ENCODE measurements at regions not wholly inside any gene's neighbourhood (a gene's known extent, or its start where the extent isn't known, plus 50 kb on each side); places are given as distances from the start of the nearest gene placed in this dataset.

DNA sequence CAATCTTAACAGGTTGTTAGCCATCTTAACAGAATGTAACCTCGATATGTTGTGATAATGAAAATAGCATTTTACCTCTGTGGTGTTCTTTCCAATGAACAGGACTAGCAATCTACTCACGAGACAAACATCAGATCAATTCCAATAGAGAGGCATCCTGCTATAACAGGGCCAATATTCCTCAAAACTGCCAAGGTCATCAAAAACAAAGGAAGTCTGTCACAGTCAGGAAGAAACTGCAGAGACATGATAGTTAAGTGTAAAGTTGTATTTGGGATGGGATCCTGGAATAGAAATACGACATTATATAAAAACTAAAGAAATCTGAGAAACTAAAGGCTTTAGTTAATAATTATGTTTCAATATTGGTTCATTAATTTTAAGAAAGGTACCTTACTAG lies 588.9 kb upstream of the NETO1 start:
- Mint-ChIP-seq H3K27ac (no peak overlapping the region), H3K4me1 (0 out of 4 replicates have a peak, but pooled peaks cover 0 to under 1% of the 10 kb centered on the region in 2 experiments), H3K9me3 (no peaks in the 10 kb centered on the region), H3K4me3 (no peak overlapping the region), H3K27me3 (ENCODE audit: low read depth) (no peaks in the 10 kb centered on the region), H3K36me3 (ENCODE audit: insufficient read depth in 1 of 3, low read depth in 3 of 3) (no peaks in the 10 kb centered on the region)
- TF ChIP-seq, protein P1, sequence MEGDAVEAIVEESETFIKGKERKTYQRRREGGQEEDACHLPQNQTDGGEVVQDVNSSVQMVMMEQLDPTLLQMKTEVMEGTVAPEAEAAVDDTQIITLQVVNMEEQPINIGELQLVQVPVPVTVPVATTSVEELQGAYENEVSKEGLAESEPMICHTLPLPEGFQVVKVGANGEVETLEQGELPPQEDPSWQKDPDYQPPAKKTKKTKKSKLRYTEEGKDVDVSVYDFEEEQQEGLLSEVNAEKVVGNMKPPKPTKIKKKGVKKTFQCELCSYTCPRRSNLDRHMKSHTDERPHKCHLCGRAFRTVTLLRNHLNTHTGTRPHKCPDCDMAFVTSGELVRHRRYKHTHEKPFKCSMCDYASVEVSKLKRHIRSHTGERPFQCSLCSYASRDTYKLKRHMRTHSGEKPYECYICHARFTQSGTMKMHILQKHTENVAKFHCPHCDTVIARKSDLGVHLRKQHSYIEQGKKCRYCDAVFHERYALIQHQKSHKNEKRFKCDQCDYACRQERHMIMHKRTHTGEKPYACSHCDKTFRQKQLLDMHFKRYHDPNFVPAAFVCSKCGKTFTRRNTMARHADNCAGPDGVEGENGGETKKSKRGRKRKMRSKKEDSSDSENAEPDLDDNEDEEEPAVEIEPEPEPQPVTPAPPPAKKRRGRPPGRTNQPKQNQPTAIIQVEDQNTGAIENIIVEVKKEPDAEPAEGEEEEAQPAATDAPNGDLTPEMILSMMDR (conservative IDR thresholded peaks at IDR 0.05), result no peak
- Histone ChIP-seq H4K20me1 (ENCODE audit: control insufficient read depth, insufficient read depth, insufficient read length) (no peaks in the 10 kb centered on the region), H2AK5ac (ENCODE audit: insufficient read length, low read length) (no peak overlapping the region), H3K14ac (ENCODE audit: insufficient read depth, low read length) (no peak overlapping the region), H4K91ac (ENCODE audit: insufficient read length, low read depth, low read length) (no peak overlapping the region), H3K56ac (ENCODE audit: insufficient read length, low read depth, low read length) (no peak overlapping the region), H3K9ac (ENCODE audit: extremely low read depth, insufficient read length, low read length) (no peak overlapping the region), H3K79me2 (ENCODE audit: insufficient read depth, low read length) (no peaks in the 10 kb centered on the region), H3K27me3 (ENCODE audit: insufficient read depth, low read length) (no peaks in the 10 kb centered on the region), H3K23ac (ENCODE audit: insufficient read length, low read depth, low read length) (no peak overlapping the region), H3K4me2 (ENCODE audit: insufficient read depth, insufficient read length, low read length) (no peak overlapping the region), H3K23me2 (ENCODE audit: insufficient read length, low read depth, low read length, poor library complexity, severe bottlenecking) (no peaks in the 10 kb centered on the region), H3K79me1 (ENCODE audit: insufficient read depth, low read depth, low read length, poor library complexity, severe bottlenecking) (no peaks in the 10 kb centered on the region), H2BK12ac (ENCODE audit: insufficient read length, low read depth, low read length) (no peak overlapping the region), H4K8ac (replicated peaks; ENCODE audit: insufficient read length, low read depth, low read length) (no peak overlapping the region), H3K18ac (ENCODE audit: insufficient read length, low read depth, low read length) (no peak overlapping the region), H3K9me3 (ENCODE audit: control insufficient read depth, low read depth, low read length) (no peaks in the 10 kb centered on the region), H3K4ac (ENCODE audit: low read depth, low read length) (no peak overlapping the region), H3K27ac (ENCODE audit: insufficient read length, low read depth, low read length) (no peak overlapping the region), H3K4me1 (ENCODE audit: insufficient read depth, low read length) (no peaks in the 10 kb centered on the region), H2BK5ac (ENCODE audit: insufficient read length, low read length) (no peak overlapping the region), H2AFZ (ENCODE audit: low read length) (no peak overlapping the region), H2BK20ac (ENCODE audit: low read depth, low read length, poor library complexity, severe bottlenecking) (no peak overlapping the region), H2BK120ac (ENCODE audit: low read depth, low read length, poor library complexity, severe bottlenecking) (no peak overlapping the region), H2BK15ac (ENCODE audit: low read depth, low read length) (no peak overlapping the region), H4K5ac (ENCODE audit: insufficient read length, low read depth, low read length) (no peak overlapping the region), H3T11ph (ENCODE audit: low read length) (no peak overlapping the region)
- WGBS (ENCODE audit: extremely low coverage, insufficient read length, low lambda C conversion rate), result no CpG with 5 or more reads among the region's 3 CpGs
- no peak for DNase-seq

Data from H9 (cell line).